Panc1 (cell line): ENCODE measurements at regions not wholly inside any gene's neighbourhood (a gene's known extent, or its start where the extent isn't known, plus 50 kb on each side); places are given as distances from the start of the nearest gene placed in this dataset.

Experiments used
- ATAC-seq: fragments of 200-7000 bp; cut with Tn5 transposase; 2 replicates; pipeline ENCODE4 v1.9.1; 2020; ENCODE audit warnings: mild to moderate bottlenecking, moderate library complexity
- BruUV-seq: library from RNA; stranded (reverse); fragments of 400-500 nt; replicated peaks from 2 replicates; lab custom pipeline; 2021; lab: Mats Ljungman, UMichigan
- CTCF ChIA-PET: fragments of 300-600 bp; sonication (Branson Sonifier 250); formaldehyde crosslinking; loops from one replicate; lab custom pipeline; 2022; ENCODE audit warnings: antibody characterized with exemption; lab: Charles Lee
- POLR2A ChIA-PET: fragments of 300-600 bp; sonication (Branson Sonifier 250); formaldehyde crosslinking; loops from one replicate; lab custom pipeline; 2022; ENCODE audit warnings: antibody characterized with exemption; lab: Charles Lee
- DNase-seq: peaks from one replicate; pipeline ENCODE4 v3.0.0-alpha.2; 2010; ENCODE audit warnings: low read depth, low spot score
- H3K27ac ChIP-seq: 2 replicates; pipeline ENCODE4 v1.5.1; 2011; ENCODE audit warnings: mild to moderate bottlenecking, low read length, inconsistent platforms
- H3K27me3 ChIP-seq: fragments of 200-500 bp; sonication (Bioruptor generic); 2 replicates; pipeline ENCODE4 v1.6.0; 2014; ENCODE audit warnings: low read length, inconsistent platforms; ENCODE audit not compliant: control insufficient read depth, insufficient read depth
- H3K36me3 ChIP-seq: fragments of 200-500 bp; sonication (Bioruptor generic); 2 replicates; pipeline ENCODE4 v1.5.1; 2014; ENCODE audit warnings: inconsistent platforms, mild to moderate bottlenecking, low read length, moderate library complexity; ENCODE audit not compliant: control insufficient read depth, insufficient read depth
- H3K4me1 ChIP-seq: 2 replicates; pipeline ENCODE4 v1.5.1; 2011; ENCODE audit warnings: inconsistent platforms, mild to moderate bottlenecking, low read length, moderate library complexity; ENCODE audit not compliant: control insufficient read depth, insufficient read depth
- H3K4me3 ChIP-seq, 2 experiments: 2 replicates each; pipeline ENCODE4 v1.5.1; 2011 to 2012; ENCODE audit warnings: low read depth in 2 of 2, low read length in 2 of 2, mild to moderate bottlenecking in 2 of 2, inconsistent platforms in 1 of 2, moderate library complexity in 1 of 2
- H3K9me3 ChIP-seq: fragments of 200-500 bp; sonication (Bioruptor generic); 2 replicates; pipeline ENCODE4 v1.5.1; 2014; ENCODE audit warnings: low read depth, mild to moderate bottlenecking, inconsistent platforms, low read length, moderate library complexity; ENCODE audit not compliant: control insufficient read depth, insufficient read depth
- CTCF ChIP-seq: fragments of 450-650 bp; IDR thresholded peaks from 2 replicates; pipeline ENCODE4 v1.5.1; 2017; ENCODE audit warnings: mild to moderate bottlenecking
- POLR2AphosphoS5 ChIP-seq: IDR thresholded peaks from 2 replicates; pipeline ENCODE4 v1.6.1; 2012; ENCODE audit warnings: mild to moderate bottlenecking, low read depth, low read length, moderate library complexity
- REST ChIP-seq, 2 experiments: IDR thresholded peaks; 2 replicates each; pipeline ENCODE4 v1.6.1; 2011 to 2012; ENCODE audit warnings: low read depth in 2 of 2, control low read depth in 1 of 2, low read length in 1 of 2, mild to moderate bottlenecking in 1 of 2, moderate library complexity in 1 of 2; ENCODE audit not compliant: insufficient read depth in 1 of 2
- SIN3A ChIP-seq: IDR thresholded peaks from 2 replicates; pipeline ENCODE4 v1.6.1; 2012; ENCODE audit warnings: low read depth, mild to moderate bottlenecking, low read length, moderate library complexity, borderline replicate concordance; ENCODE audit not compliant: insufficient read depth
- TCF7L2 ChIP-seq: IDR thresholded peaks from 2 replicates; pipeline ENCODE4 v1.6.1; 2011; ENCODE audit warnings: mild to moderate bottlenecking, low read depth, low read length, inconsistent platforms
- in situ Hi-C: cut with HindIII; loops from 2 replicates; pipeline ENCODE4 v1.10.0; 2016; ENCODE audit warnings: low sequenced_read_pairs, low pct_unique_long_range_greater_than_20kb
- intact Hi-C: fragments of 100-400 bp; cut with micrococcal nuclease; formaldehyde crosslinking; loops from one replicate; pipeline ENCODE4 v1.10.0; 2022; ENCODE audit not compliant: unreplicated experiment

GRCh38 chr5:167754501-167755021 is 536.9 kb upstream of the WWC1 start:
- TF ChIP-seq POLR2AphosphoS5 (no peak), CTCF (no peak)
- in situ Hi-C loops: no loop called here
- H3K27ac ChIP-seq: no peak overlapping the region
- DNase-seq (no peak), ATAC-seq (no peak)
- intact Hi-C loops: no loop called here
- H3K27me3 ChIP-seq: no peaks in the 10 kb centered on the region
- H3K9me3 ChIP-seq: no peaks in the 10 kb centered on the region
- no peaks in the 10 kb centered on the region for H3K4me1 ChIP-seq
- ChIA-PET POLR2A (no interaction called here), CTCF (no interaction called here)
- no peaks in the 10 kb centered on the region for H3K36me3 ChIP-seq
- H3K4me3 ChIP-seq: no peak overlapping the region
- BruUV-seq: no TSS peak

- Histone ChIP-seq H3K4me1 (no peaks in the 10 kb centered on the region), H3K4me3 (no peak overlapping the region), H3K27ac (no peak overlapping the region), H3K9me3 (no peaks in the 10 kb centered on the region), H3K27me3 (no peaks in the 10 kb centered on the region), H3K36me3 (no peaks in the 10 kb centered on the region)
- CTCF ChIA-PET: no interaction called here
- TF ChIP-seq POLR2AphosphoS5: no peak
- TF ChIP-seq TCF7L2: no peak
- no peak for TF ChIP-seq CTCF
- no peak for TF ChIP-seq REST (IDR thresholded peaks at IDR 0.05; ENCODE audit: insufficient read depth in 1 of 2, low read depth in 2 of 2, low read length in 1 of 2)
- no peak for TF ChIP-seq SIN3A
- ATAC-seq (no peak), DNase-seq (no peak)
- POLR2A ChIA-PET: no interaction called here
- in situ Hi-C loops: no loop called here
- BruUV-seq: no TSS peak
- intact Hi-C loops: no loop called here
Observed at GRCh38 chr5:167755420-167755819, 536.0 kb upstream of the WWC1 start.
